ENCODE measurements at regions not wholly inside any gene's neighbourhood (a gene's known extent, or its start where the extent isn't known, plus 50 kb on each side); places are given as distances from the start of the nearest gene placed in this dataset.
A peak's percentile ranks its signal among the peaks of the same experiment; 100 is the strongest.
"Not testable (repeated sequence)": the region's sequence is repeated elsewhere in the genome, so short reads cannot be mapped to it uniquely, and the experiment has no call there.

DNA sequence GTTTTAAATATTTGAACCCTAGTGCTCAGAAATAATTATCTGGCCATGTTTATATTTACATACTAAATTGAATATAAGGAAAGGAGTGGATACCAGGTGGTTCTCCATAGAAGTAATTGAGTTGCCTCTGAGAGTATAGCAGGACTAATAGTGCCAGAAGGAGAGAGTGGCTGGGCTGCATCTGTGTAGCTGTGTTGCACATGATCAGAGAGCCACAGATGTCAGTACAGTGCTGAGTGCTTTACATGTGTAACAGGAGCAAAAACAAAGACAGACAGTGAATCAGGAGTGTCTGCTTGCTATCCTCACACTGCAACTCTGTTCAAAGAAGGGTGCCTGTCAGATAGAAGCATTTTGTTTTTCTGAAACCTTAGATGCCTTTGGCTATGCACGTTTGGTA is 353.9 kb upstream of the PAPPA start:
- H3K4me3 ChIP-seq (ENCODE audit: low read depth, low read length) = no peak overlapping the region
- DNase-seq (ENCODE audit: low read depth) = no peak
- TF ChIP-seq, protein P1, sequence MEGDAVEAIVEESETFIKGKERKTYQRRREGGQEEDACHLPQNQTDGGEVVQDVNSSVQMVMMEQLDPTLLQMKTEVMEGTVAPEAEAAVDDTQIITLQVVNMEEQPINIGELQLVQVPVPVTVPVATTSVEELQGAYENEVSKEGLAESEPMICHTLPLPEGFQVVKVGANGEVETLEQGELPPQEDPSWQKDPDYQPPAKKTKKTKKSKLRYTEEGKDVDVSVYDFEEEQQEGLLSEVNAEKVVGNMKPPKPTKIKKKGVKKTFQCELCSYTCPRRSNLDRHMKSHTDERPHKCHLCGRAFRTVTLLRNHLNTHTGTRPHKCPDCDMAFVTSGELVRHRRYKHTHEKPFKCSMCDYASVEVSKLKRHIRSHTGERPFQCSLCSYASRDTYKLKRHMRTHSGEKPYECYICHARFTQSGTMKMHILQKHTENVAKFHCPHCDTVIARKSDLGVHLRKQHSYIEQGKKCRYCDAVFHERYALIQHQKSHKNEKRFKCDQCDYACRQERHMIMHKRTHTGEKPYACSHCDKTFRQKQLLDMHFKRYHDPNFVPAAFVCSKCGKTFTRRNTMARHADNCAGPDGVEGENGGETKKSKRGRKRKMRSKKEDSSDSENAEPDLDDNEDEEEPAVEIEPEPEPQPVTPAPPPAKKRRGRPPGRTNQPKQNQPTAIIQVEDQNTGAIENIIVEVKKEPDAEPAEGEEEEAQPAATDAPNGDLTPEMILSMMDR (IDR thresholded peaks at IDR 0.05; ENCODE audit: insufficient read depth, low read depth, low read length) = no peak

DNA sequence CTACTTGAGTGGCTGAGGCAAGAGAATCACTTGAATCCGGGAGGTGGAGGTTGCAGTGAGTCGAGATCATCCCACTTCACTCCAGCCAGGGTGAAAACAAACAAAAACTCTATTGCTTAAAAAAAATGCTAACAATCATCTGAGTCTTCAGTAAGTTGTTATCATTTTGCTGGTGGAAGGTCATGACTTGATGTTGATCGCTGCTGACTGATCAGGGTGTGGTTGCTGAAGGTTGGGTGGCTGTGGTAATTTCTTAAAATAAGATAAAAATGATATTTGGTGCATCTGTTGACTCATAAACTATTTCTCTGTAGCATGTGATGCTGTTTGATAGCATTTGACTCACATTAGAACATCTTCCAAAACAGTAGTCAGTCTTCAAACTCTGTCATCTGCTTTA is 349.4 kb upstream of the PAPPA start:
- TF ChIP-seq, protein P1 (IDR thresholded peaks at IDR 0.05; ENCODE audit: insufficient read depth, low read depth, low read length) = no peak
- peak; percentile 39 for DNase-seq (ENCODE audit: low read depth)
- H3K4me3 ChIP-seq (ENCODE audit: low read depth, low read length) = no peak overlapping the region

DNA sequence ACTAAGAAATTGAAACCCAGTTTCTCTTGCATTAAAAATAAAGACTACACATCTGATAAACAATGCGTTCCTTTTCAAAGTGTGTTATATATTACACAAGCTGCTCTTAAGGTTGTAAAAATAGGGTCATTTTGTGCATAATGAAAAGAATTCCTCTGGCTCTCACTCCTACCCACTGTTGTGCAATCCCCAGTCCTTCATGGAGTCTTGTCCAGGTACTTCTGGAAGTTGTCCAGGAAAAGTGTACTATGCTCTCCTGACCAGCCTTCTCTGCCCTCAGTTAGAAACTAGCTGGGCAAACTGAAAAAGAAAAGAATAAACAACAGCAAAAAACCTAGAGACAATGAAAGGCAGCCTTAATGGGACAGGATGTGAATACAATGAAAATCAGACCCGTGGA is 345.5 kb upstream of the PAPPA start:
- DNase-seq (ENCODE audit: low read depth) = peak; percentile 54
- TF ChIP-seq, protein P1 (IDR thresholded peaks at IDR 0.05; ENCODE audit: insufficient read depth, low read depth, low read length) = no peak
- H3K4me3 ChIP-seq (ENCODE audit: low read depth, low read length) = no peak overlapping the region

DNA sequence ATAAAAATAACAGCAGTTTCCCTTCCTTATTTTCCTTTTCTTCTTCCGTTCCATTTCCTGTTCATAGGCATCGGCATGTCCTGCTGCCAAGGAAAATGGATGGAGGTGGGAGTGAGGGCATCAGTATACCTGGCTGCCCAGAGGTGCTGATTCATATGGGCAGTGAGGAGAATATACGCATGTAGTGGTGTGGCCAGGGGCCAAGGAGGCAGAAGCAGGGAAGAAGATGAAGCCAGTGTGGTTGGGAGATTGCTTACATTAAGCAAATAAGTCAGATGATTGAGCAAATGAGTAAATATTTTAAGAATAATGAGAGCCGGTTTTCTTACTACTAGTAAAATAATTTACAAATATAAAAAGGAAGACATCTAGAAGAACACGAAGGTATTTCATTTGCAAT is 344.9 kb upstream of the PAPPA start:
- no peak overlapping the region for H3K4me3 ChIP-seq (ENCODE audit: low read depth, low read length)
- TF ChIP-seq, protein P1 (IDR thresholded peaks at IDR 0.05; ENCODE audit: insufficient read depth, low read depth, low read length) = no peak
- peak; percentile 56 for DNase-seq (ENCODE audit: low read depth)

DNA sequence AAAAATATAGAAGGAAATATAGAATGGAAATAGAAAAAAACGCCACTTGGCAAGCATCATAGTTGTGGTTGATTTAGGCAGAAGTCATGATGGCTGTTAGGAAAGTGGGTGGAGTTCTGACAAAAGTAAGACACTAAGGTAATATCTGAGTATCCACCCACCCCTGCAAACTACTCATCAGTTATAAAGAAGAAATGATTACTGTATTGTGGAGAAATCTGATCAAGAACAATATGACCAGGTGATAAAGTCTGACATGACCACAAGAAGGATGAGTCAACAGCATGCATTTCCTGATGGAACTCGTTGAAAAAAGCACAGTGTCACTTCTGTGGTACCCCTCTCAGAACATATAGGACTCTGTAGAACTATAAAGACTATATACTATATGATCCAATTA is 343.4 kb upstream of the PAPPA start:
- no peak overlapping the region for H3K4me3 ChIP-seq (ENCODE audit: low read depth, low read length)
- no peak for DNase-seq (ENCODE audit: low read depth)
- TF ChIP-seq, protein P1 (IDR thresholded peaks at IDR 0.05; ENCODE audit: insufficient read depth, low read depth, low read length) = no peak

DNA sequence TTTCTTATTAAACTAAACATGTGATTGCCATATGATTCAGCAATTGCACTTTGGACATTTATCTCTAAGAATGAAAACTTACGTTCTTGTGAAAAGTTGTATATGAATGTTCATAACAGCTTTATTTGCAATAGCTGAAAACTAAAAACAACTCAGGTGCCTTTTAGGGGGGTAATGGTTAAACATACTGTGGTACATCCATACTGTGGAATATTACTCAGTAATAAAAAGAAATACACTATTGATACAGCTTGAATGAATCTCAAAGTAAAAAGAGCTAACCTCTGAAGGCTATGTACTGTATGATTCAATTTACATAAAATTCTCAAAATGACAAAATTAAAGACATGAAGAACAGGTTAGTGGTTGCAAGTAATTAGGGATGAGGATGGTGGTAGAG is 339.5 kb upstream of the PAPPA start:
- TF ChIP-seq, protein P1 (IDR thresholded peaks at IDR 0.05; ENCODE audit: insufficient read depth, low read depth, low read length) = no peak
- no peak overlapping the region for H3K4me3 ChIP-seq (ENCODE audit: low read depth, low read length)
- DNase-seq (ENCODE audit: low read depth) = no peak

DNA sequence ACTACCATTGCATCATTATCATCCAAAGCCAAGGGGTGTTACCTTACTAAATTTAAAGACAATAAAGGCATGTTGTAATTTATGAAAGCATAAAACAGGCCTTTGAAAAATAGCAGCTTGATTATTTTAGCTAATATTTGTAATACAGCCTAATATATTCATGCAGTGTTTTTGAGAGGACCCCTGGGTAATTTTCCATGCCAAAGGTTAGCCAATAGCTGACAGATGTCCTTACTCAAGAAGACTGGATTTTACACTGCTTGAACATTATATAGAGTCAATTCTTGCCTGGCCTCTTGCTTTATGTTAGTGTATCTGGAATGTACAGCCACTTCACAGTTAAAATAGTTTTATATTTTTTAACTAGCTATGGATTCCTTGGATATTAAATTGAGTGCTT is 337.8 kb upstream of the PAPPA start:
- no peak overlapping the region for H3K4me3 ChIP-seq (ENCODE audit: low read depth, low read length)
- TF ChIP-seq, protein P1 (IDR thresholded peaks at IDR 0.05; ENCODE audit: insufficient read depth, low read depth, low read length) = no peak
- DNase-seq (ENCODE audit: low read depth) = no peak

DNA sequence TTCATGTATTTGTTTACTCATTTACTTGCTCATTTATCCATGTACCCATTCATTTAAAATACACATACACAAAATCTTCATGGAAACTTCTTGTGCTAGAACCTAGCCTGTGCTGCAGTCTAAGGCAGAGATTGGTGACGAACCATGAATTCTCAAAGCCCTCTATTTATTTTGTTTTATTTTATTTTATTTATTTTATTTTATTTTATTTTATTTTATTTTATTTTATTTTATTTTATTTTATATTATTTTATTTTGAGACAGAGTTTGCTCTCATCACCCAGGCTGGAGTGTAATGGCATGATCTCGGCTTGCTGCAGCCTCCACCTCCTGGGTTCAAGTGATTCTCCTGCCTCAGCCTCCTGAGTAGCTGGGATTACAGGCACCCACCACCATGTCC is 334.9 kb upstream of the PAPPA start:
- not testable (repeated sequence) for DNase-seq (ENCODE audit: low read depth)

More for the DNA sequence above, 334.9 kb upstream of the PAPPA start:
- not testable (repeated sequence) for H3K4me3 ChIP-seq (ENCODE audit: low read depth, low read length)
